NCI-H2196 treated with DMSO at 0.1 percent for 48 hours (cell line): ENCODE measurements at regions not wholly inside any gene's neighbourhood (a gene's known extent, or its start where the extent isn't known, plus 50 kb on each side); places are given as distances from the start of the nearest gene placed in this dataset.
"Not testable (repeated sequence)": the region's sequence is repeated elsewhere in the genome, so short reads cannot be mapped to it uniquely, and the experiment has no call there.

Experiments
- DNase-seq: peaks from one replicate; lab custom pipeline; 2025; ENCODE audit not compliant: unreplicated experiment; lab: John Stamatoyannopoulos, UW

GRCh38 chr10:61818251-61818650, 83.2 kb upstream of the ARID5B start:
- not testable (repeated sequence) for DNase-seq

- no peak for DNase-seq
These were observed 82.3 kb upstream of the ARID5B start for GRCh38 chr10:61819208-61819607.

- no peak for DNase-seq
These were observed 80.3 kb upstream of the ARID5B start for GRCh38 chr10:61821153-61821552.

- no peak for DNase-seq
These were observed 79.8 kb upstream of the ARID5B start for GRCh38 chr10:61821693-61822092.

GRCh38 chr10:61822096-61822495, 79.4 kb upstream of the ARID5B start:
- no peak for DNase-seq

- DNase-seq = no peak
These were observed 78.7 kb upstream of the ARID5B start for GRCh38 chr10:61822781-61823230.

GRCh38 chr10:61825001-61825400, 76.5 kb upstream of the ARID5B start:
- DNase-seq = no peak

- DNase-seq = no peak
These were observed 75.9 kb upstream of the ARID5B start for GRCh38 chr10:61825628-61826027.

GRCh38 chr10:61828034-61828433, 73.5 kb upstream of the ARID5B start:
- no peak for DNase-seq

- DNase-seq = no peak
These were observed 72.7 kb upstream of the ARID5B start for GRCh38 chr10:61828788-61829187.

- DNase-seq = no peak
These were observed 71.2 kb upstream of the ARID5B start for GRCh38 chr10:61830072-61830845.

GRCh38 chr10:61830846-61831273, 70.6 kb upstream of the ARID5B start:
- DNase-seq = no peak

- no peak for DNase-seq
These were observed 68.5 kb upstream of the ARID5B start for GRCh38 chr10:61832866-61833481.

GRCh38 chr10:61834519-61834918, 67.0 kb upstream of the ARID5B start:
- no peak for DNase-seq

- no peak for DNase-seq
These were observed 66.2 kb upstream of the ARID5B start for GRCh38 chr10:61835069-61835945.

GRCh38 chr10:61835946-61836887, 65.3 kb upstream of the ARID5B start:
- no peak for DNase-seq

- peak; percentile 41 for DNase-seq
These were observed 64.4 kb upstream of the ARID5B start for GRCh38 chr10:61836888-61837754.

GRCh38 chr10:61837755-61838171, 63.7 kb upstream of the ARID5B start:
- DNase-seq = no peak

- no peak for DNase-seq
These were observed 61.6 kb upstream of the ARID5B start for GRCh38 chr10:61839916-61840315.
